A673 (cell line): ENCODE measurements at regions not wholly inside any gene's neighbourhood (a gene's known extent, or its start where the extent isn't known, plus 50 kb on each side); places are given as distances from the start of the nearest gene placed in this dataset.

Source experiments
- BruUV-seq: library from RNA; stranded (reverse); fragments of 400-500 nt; replicated peaks from 2 replicates; lab custom pipeline; 2021; lab: Mats Ljungman, UMichigan
- CTCF ChIA-PET: fragments of 300-600 bp; sonication (Branson Sonifier 250); formaldehyde crosslinking; loops from one replicate; lab custom pipeline; 2022; ENCODE audit warnings: antibody characterized with exemption; lab: Charles Lee
- POLR2A ChIA-PET: fragments of 300-600 bp; sonication (Branson Sonifier 250); formaldehyde crosslinking; loops from one replicate; lab custom pipeline; 2022; ENCODE audit warnings: antibody characterized with exemption; ENCODE audit not compliant: low non-redundant PET; lab: Charles Lee
- DNase-seq: peaks from one replicate; pipeline ENCODE4 v3.0.0-alpha.2; 2015; ENCODE audit warnings: low spot score
- H3K27ac ChIP-seq: fragments of 200-600 bp; sonication (generic); 2 replicates; pipeline ENCODE4 v1.5.1; 2016; ENCODE audit warnings: mixed run types, low read depth, mild to moderate bottlenecking, mixed read lengths, antibody characterized with exemption, low read length; ENCODE audit not compliant: poor library complexity, severe bottlenecking
- H3K27me3 ChIP-seq: fragments of 200-600 bp; sonication (generic); replicated peaks from 2 replicates; pipeline ENCODE4 v1.6.1; 2017; ENCODE audit warnings: mixed run types, low read depth, mild to moderate bottlenecking, mixed read lengths, antibody characterized with exemption, low read length; ENCODE audit not compliant: insufficient read depth, poor library complexity
- H3K36me3 ChIP-seq: fragments of 200-600 bp; sonication (generic); 2 replicates; pipeline ENCODE4 v1.6.1; 2016; ENCODE audit warnings: mixed run types, mild to moderate bottlenecking, mixed read lengths, antibody characterized with exemption, low read length; ENCODE audit not compliant: insufficient read depth, poor library complexity, severe bottlenecking
- H3K4me1 ChIP-seq: fragments of 200-600 bp; sonication (generic); 2 replicates; pipeline ENCODE4 v1.6.1; 2017; ENCODE audit warnings: mixed run types, mild to moderate bottlenecking, mixed read lengths, antibody characterized with exemption, low read length; ENCODE audit not compliant: insufficient read depth, poor library complexity, severe bottlenecking
- H3K4me3 ChIP-seq: fragments of 200-600 bp; sonication (generic); 2 replicates; pipeline ENCODE4 v1.5.1; 2016; ENCODE audit warnings: low read depth, mixed run types, mild to moderate bottlenecking, mixed read lengths, low read length; ENCODE audit not compliant: poor library complexity, severe bottlenecking
- H3K9me3 ChIP-seq: fragments of 200-600 bp; sonication (generic); 2 replicates; pipeline ENCODE4 v1.6.1; 2016; ENCODE audit warnings: mixed run types, low read depth, mild to moderate bottlenecking, mixed read lengths, antibody characterized with exemption, low read length; ENCODE audit not compliant: poor library complexity, severe bottlenecking
- EZH2 ChIP-seq: fragments of 200-600 bp; sonication (generic); IDR thresholded peaks from 2 replicates; pipeline ENCODE4 v1.6.1; 2017; ENCODE audit warnings: borderline replicate concordance, low read depth, mild to moderate bottlenecking, mixed read lengths, antibody characterized with exemption, low read length; ENCODE audit not compliant: poor library complexity, severe bottlenecking
- intact Hi-C: fragments of 100-400 bp; cut with micrococcal nuclease; formaldehyde crosslinking; loops from one replicate; pipeline ENCODE4 v1.10.0; 2022; ENCODE audit not compliant: unreplicated experiment
- TF ChIP-seq, protein P1 (sequence below): fragments of 300-800, 200-600 bp; sonication (generic); conservative IDR thresholded peaks from 2 replicates; pipeline ENCODE4 v1.5.1; 2017; ENCODE audit warnings: low read depth, mild to moderate bottlenecking, antibody characterized with exemption, low read length, moderate library complexity, mixed read lengths

DNA sequence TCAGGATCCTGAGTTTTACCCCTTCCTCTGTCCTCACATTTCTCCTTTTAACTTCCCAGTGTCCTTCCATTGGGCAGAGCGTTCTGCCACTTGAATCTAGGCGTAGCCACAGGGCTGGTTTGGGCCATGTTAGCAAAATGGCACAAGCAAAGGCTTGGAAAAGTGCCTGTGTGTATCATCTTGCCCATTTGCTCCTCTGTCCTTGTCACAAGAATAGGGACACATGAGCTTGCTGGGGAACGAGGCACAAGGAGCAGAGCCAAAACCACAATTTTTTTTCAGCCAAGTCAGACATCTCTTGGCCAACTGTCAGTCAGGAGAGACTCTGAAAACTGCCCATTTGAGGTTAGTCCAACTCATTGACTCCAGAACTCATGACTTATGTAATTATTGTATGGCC, 285.2 kb downstream of the ZNF248 start:
- BruUV-seq, result no TSS peak
- Histone ChIP-seq H3K27ac (no peak overlapping the region), H3K9me3 (peaks cover 22% of the 10 kb centered on the region), H3K4me1 (no peaks in the 10 kb centered on the region), H3K27me3 (no peaks in the 10 kb centered on the region), H3K4me3 (no peak overlapping the region), H3K36me3 (no peaks in the 10 kb centered on the region)
- intact Hi-C loops, result no loop called here
- ChIA-PET POLR2A (no interaction called here), CTCF (interaction anchor here (0.6 kb wide), 1 partner anchor 138 kb away, joined by 16 read pairs; no protein-coding TSS in a partner anchor)
- no peak for DNase-seq
- no peak for TF ChIP-seq EZH2
- TF ChIP-seq, protein P1, sequence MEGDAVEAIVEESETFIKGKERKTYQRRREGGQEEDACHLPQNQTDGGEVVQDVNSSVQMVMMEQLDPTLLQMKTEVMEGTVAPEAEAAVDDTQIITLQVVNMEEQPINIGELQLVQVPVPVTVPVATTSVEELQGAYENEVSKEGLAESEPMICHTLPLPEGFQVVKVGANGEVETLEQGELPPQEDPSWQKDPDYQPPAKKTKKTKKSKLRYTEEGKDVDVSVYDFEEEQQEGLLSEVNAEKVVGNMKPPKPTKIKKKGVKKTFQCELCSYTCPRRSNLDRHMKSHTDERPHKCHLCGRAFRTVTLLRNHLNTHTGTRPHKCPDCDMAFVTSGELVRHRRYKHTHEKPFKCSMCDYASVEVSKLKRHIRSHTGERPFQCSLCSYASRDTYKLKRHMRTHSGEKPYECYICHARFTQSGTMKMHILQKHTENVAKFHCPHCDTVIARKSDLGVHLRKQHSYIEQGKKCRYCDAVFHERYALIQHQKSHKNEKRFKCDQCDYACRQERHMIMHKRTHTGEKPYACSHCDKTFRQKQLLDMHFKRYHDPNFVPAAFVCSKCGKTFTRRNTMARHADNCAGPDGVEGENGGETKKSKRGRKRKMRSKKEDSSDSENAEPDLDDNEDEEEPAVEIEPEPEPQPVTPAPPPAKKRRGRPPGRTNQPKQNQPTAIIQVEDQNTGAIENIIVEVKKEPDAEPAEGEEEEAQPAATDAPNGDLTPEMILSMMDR, result no peak

DNA sequence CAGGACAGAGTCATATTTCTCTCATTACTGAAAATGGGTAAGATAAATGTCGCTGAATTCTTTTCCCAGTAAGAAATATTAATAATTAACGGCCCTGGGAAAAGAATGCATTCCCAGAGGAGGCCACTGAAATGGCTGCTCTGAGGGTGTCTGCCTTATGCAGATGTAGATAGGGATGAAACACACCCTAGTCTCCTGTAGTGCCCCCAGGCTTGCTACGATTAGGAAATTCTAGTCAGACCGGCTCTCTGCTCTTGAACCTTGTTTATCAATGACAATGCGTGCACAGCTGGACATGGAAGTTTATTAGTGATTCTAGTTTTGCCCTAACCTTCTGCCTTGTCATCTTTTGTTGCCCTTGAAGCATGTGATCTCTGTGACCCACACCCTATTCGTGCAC, 291.1 kb downstream of the ZNF248 start:
- TF ChIP-seq, protein P1, result no peak
- no peak for TF ChIP-seq EZH2
- POLR2A ChIA-PET, result no interaction called here
- DNase-seq, result no peak
- Histone ChIP-seq H3K27ac (no peak overlapping the region), H3K4me1 (no peaks in the 10 kb centered on the region), H3K27me3 (no peaks in the 10 kb centered on the region), H3K4me3 (no peak overlapping the region), H3K9me3 (peaks cover 5% of the 10 kb centered on the region), H3K36me3 (no peaks in the 10 kb centered on the region)
- CTCF ChIA-PET, result no interaction called here
- intact Hi-C loops, result no loop called here
- BruUV-seq, result no TSS peak

DNA sequence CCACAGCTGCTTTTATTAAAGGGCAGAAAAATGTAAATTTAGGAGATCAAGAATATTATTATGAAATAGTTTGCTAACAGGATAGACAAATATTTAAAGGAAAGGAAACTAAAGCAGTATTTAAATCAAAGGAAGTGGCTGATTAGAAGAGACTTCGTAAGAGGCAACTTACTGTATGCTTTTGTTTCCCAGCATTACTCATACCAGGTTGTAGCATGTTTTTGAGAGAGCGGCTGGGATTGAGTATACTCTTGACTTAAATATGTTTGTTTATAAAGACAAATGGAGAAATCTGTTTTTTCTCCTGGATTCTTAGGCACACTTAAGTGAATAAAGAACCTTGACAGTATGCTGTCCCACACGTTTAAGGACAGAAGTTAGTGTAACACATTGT, 293.7 kb downstream of the ZNF248 start:
- Histone ChIP-seq H3K27me3 (no peaks in the 10 kb centered on the region), H3K4me1 (no peaks in the 10 kb centered on the region), H3K36me3 (no peaks in the 10 kb centered on the region), H3K4me3 (no peak overlapping the region), H3K9me3 (peaks cover 3% of the 10 kb centered on the region), H3K27ac (no peak overlapping the region)
- POLR2A ChIA-PET, result no interaction called here
- BruUV-seq, result no TSS peak
- intact Hi-C loops, result no loop called here
- TF ChIP-seq EZH2, result no peak
- TF ChIP-seq, protein P1, result no peak
- no peak for DNase-seq
- CTCF ChIA-PET, result no interaction called here
